ENCODE measurements at regions not wholly inside any gene's neighbourhood (a gene's known extent, or its start where the extent isn't known, plus 50 kb on each side); places are given as distances from the start of the nearest gene placed in this dataset.

DNA sequence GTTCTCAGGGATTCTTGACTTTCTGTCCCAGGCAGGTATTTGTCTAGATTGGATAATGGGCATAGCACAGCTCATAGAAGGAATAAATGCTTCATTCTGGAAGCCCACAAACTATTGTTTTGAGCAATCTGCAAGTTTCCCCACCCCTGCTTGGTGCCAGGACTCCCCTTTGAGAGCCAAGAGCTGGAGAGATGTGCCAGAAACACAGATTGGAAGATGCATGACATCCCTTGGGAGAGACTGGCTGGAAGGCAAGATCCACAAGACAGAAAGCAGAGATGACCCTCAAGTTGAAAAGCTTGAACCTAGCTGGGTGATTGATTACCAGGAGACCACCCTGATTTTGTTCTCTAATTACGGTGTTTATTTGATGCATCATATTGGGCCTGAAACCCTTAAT is 89.2 kb upstream of the E2F8 start:
- peaks cover 54% of the 10 kb centered on the region for H3K27me3 Mint-ChIP-seq (ENCODE audit: low read depth)
- no peaks in the 10 kb centered on the region for H3K4me1 Mint-ChIP-seq (ENCODE audit: low read depth)
- DNase-seq (ENCODE audit: low spot score), result no peak
- no peaks in the 10 kb centered on the region for H3K9me3 Mint-ChIP-seq (ENCODE audit: low read depth)
- TF ChIP-seq, protein P1, sequence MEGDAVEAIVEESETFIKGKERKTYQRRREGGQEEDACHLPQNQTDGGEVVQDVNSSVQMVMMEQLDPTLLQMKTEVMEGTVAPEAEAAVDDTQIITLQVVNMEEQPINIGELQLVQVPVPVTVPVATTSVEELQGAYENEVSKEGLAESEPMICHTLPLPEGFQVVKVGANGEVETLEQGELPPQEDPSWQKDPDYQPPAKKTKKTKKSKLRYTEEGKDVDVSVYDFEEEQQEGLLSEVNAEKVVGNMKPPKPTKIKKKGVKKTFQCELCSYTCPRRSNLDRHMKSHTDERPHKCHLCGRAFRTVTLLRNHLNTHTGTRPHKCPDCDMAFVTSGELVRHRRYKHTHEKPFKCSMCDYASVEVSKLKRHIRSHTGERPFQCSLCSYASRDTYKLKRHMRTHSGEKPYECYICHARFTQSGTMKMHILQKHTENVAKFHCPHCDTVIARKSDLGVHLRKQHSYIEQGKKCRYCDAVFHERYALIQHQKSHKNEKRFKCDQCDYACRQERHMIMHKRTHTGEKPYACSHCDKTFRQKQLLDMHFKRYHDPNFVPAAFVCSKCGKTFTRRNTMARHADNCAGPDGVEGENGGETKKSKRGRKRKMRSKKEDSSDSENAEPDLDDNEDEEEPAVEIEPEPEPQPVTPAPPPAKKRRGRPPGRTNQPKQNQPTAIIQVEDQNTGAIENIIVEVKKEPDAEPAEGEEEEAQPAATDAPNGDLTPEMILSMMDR (IDR thresholded peaks at IDR 0.05), result no peak
- H3K4me3 Mint-ChIP-seq (ENCODE audit: unreplicated experiment), result no peak overlapping the region
- H3K36me3 Mint-ChIP-seq (ENCODE audit: low read depth), result no peaks in the 10 kb centered on the region
- H3K27ac Mint-ChIP-seq (ENCODE audit: unreplicated experiment), result no peak overlapping the region

DNA sequence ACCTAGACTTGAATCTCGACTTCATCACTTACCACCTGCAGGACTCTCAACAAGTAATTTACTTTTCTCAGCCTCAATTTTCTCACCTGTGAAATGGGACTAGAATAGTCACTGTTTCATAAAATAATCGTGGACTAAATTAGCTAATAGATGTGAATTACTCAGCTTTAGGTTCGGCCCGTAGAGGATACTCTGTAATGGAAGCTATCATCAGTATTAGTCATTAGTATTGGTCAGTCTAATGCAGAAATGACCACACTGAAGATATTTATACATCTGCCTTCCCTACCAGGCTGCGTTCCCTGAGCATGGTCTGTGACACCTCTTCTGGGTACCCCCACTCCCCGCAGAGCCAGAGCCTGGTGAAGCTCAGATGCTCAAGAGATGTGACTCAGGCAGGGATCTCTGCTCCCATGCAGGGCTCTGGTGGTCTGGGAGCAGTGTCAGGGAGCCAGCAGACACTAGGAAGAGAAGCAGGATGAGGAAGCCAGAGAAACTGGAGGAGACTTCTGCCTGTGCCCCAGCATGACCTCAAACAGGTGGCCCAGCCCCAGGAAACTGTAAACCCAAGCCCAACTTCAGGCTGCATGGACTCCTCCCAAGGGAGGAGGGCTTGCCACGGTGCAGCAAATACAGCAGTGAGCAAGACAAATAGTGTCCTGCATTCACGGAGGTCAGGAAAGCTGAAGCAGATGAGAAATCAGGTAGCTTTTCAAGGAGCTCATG is 88.0 kb upstream of the E2F8 start:
- no peak for DNase-seq (ENCODE audit: low spot score)
- Mint-ChIP-seq H3K9me3 (ENCODE audit: low read depth) (peaks cover 5% of the 10 kb centered on the region), H3K4me3 (ENCODE audit: unreplicated experiment) (no peak overlapping the region), H3K4me1 (ENCODE audit: low read depth) (no peaks in the 10 kb centered on the region), H3K36me3 (ENCODE audit: low read depth) (peaks cover 1% of the 10 kb centered on the region), H3K27me3 (ENCODE audit: low read depth) (peaks cover 58% of the 10 kb centered on the region), H3K27ac (ENCODE audit: unreplicated experiment) (no peak overlapping the region)
- TF ChIP-seq, protein P1 (IDR thresholded peaks at IDR 0.05), result no peak

DNA sequence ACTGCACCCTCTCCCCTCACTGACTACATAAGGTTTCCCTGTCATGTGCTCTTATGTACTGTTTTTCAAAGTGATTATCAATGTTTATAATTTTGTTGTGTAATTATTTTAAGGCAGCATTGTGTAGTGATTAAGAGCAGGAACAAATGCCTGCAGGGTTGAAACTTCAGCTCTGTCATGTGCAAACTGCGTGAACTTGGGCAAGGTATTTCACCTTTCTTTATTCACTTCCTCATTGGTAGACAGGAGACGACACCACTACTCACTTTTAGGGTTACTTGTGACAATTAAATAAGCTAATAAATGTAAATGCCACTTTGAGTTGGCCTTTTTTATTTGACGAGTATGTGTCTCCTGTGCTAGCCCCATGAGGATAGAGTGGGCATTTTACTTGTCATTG is 86.5 kb upstream of the E2F8 start:
- Mint-ChIP-seq H3K27ac (ENCODE audit: unreplicated experiment) (no peak overlapping the region), H3K27me3 (ENCODE audit: low read depth) (peaks cover 61% of the 10 kb centered on the region), H3K4me1 (ENCODE audit: low read depth) (no peaks in the 10 kb centered on the region), H3K36me3 (ENCODE audit: low read depth) (peaks cover 1% of the 10 kb centered on the region), H3K4me3 (ENCODE audit: unreplicated experiment) (no peak overlapping the region), H3K9me3 (ENCODE audit: low read depth) (peaks cover 8% of the 10 kb centered on the region)
- TF ChIP-seq, protein P1 (IDR thresholded peaks at IDR 0.05), result no peak
- DNase-seq (ENCODE audit: low spot score), result no peak

DNA sequence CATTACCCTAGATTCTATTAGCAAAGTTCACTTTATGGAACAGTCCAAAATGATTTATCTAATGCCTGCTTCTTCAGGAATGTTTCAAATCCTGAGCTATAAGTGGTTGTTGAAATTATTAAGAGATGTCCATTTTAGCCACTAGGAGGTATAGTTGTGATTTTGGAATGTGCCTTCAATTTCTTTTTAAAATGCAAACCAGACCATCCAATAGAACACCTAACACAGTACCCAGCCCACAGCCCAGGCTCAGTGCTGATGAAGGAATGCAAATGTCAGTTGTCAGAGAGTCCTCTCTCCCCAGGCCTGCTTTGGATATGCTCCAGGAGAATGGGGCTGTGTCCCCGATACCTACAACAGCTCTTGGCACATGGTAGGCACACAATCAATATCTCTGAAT is 85.8 kb upstream of the E2F8 start:
- Mint-ChIP-seq H3K4me3 (ENCODE audit: unreplicated experiment) (no peak overlapping the region), H3K4me1 (ENCODE audit: low read depth) (no peaks in the 10 kb centered on the region), H3K9me3 (ENCODE audit: low read depth) (peaks cover 8% of the 10 kb centered on the region), H3K36me3 (ENCODE audit: low read depth) (peaks cover 1% of the 10 kb centered on the region), H3K27me3 (ENCODE audit: low read depth) (peaks cover 59% of the 10 kb centered on the region), H3K27ac (ENCODE audit: unreplicated experiment) (no peak overlapping the region)
- no peak for DNase-seq (ENCODE audit: low spot score)
- TF ChIP-seq, protein P1 (IDR thresholded peaks at IDR 0.05), result peak; percentile 72

DNA sequence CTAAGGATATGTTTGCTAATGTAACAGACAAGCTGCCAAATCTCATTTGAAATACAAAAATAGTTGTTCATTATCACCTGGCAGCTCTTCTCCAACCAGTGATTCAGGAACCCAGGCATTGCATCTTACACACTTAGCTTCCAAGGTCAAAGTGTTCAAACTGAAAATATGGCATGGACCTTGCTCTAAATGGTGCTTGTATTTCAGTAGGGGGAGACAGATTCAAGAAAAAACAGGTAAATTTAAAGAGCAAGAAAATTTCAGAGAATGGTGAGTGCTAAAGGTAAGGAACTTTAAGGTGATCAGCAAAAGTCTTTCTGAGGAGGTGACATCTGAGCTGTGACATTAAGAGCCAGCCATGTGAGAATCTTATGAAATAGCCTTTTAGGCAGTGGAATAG is 82.8 kb upstream of the E2F8 start:
- H3K4me1 Mint-ChIP-seq (ENCODE audit: low read depth), result no peaks in the 10 kb centered on the region
- H3K9me3 Mint-ChIP-seq (ENCODE audit: low read depth), result peaks cover 8% of the 10 kb centered on the region
- no peak overlapping the region for H3K27ac Mint-ChIP-seq (ENCODE audit: unreplicated experiment)
- no peak for DNase-seq (ENCODE audit: low spot score)
- TF ChIP-seq, protein P1 (IDR thresholded peaks at IDR 0.05), result peak; percentile 49
- no peak overlapping the region for H3K4me3 Mint-ChIP-seq (ENCODE audit: unreplicated experiment)
- H3K27me3 Mint-ChIP-seq (ENCODE audit: low read depth), result peaks cover 56% of the 10 kb centered on the region
- peaks cover 1% of the 10 kb centered on the region for H3K36me3 Mint-ChIP-seq (ENCODE audit: low read depth)

Measured in chondrocyte (in vitro differentiated cells).